Activated CD8-positive, alpha-beta T cell treated with anti-CD3 and anti-CD28 coated beads for 36 hours (primary cell): ENCODE measurements at regions not wholly inside any gene's neighbourhood (a gene's known extent, or its start where the extent isn't known, plus 50 kb on each side); places are given as distances from the start of the nearest gene placed in this dataset.

Experiments used
- ATAC-seq: fragments of 200-7000 bp; cut with Tn5 transposase; one replicate; pipeline ENCODE4 v1.10.0; 2021; ENCODE audit warnings: mild to moderate bottlenecking, moderate library complexity
- CTCF ChIA-PET: fragments of 350-600 bp; sonication (Branson Sonifier 250); formaldehyde crosslinking; loops from one replicate; lab custom pipeline; 2021; ENCODE audit warnings: antibody characterized with exemption; lab: Charles Lee
- POLR2A ChIA-PET: fragments of 350-600 bp; sonication (Branson Sonifier 250); formaldehyde crosslinking; loops from one replicate; lab custom pipeline; 2021; ENCODE audit warnings: antibody characterized with exemption; lab: Charles Lee
- DNase-seq: peaks from one replicate; pipeline ENCODE4 v3.0.0-alpha.2; 2020
- H3K27ac Mint-ChIP-seq: one replicate; pipeline ENCODE4 v1.8.0; 2021; ENCODE audit warnings: mild to moderate bottlenecking, mixed read lengths
- H3K27me3 Mint-ChIP-seq: one replicate; pipeline ENCODE4 v1.8.0; 2021; ENCODE audit warnings: mixed read lengths
- H3K36me3 Mint-ChIP-seq: one replicate; pipeline ENCODE4 v1.8.0; 2021; ENCODE audit warnings: low read depth, mixed read lengths
- H3K4me1 Mint-ChIP-seq: one replicate; pipeline ENCODE4 v1.8.0; 2021; ENCODE audit warnings: low read depth, mixed read lengths
- H3K4me3 Mint-ChIP-seq: one replicate; pipeline ENCODE4 v1.8.0; 2021; ENCODE audit warnings: mild to moderate bottlenecking, moderate library complexity, mixed read lengths
- H3K9me3 Mint-ChIP-seq: one replicate; pipeline ENCODE4 v1.8.0; 2021; ENCODE audit warnings: mixed read lengths
- intact Hi-C: fragments of 100-400 bp; cut with micrococcal nuclease; formaldehyde crosslinking; loops from one replicate; pipeline ENCODE4 v1.10.0; 2022
- TF ChIP-seq, protein P1 (sequence below): fragments of 200-600 bp; IDR thresholded peaks from one replicate; pipeline ENCODE4 v1.8.0; 2022; ENCODE audit warnings: antibody characterized with exemption, mild to moderate bottlenecking

DNA sequence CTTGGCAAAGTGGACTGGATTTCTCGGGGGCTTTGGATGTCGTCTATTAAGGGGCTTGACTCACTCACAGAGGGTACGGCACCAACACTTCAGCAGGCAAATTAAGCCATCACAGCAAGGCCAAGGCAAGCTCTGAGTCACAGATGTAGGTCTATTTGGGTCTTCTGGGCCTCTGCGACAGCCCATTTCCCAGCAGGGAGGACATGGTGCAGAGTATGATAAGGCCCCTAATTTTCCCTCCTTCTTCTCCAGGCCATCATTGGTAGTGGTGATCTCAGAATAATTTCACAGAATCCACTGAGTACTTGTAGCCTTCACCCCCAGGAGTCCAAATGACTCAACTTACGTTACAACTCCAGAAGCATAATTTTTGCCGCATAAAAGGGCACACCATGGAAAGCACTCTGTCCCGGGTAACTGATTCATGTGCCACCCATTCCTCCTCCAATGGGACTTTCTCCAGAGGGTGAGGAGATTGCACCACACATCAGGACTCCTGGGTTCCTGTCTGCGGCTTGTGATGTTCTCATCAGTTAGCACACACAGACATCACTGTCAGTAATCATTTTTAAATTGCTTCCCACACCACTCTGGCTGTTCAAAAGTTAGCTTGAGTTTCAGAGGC is 164.9 kb downstream of the TXNL1 start:
- no peaks in the 10 kb centered on the region for H3K36me3 Mint-ChIP-seq
- no peak for ATAC-seq
- no peaks in the 10 kb centered on the region for H3K9me3 Mint-ChIP-seq
- no peak overlapping the region for H3K27ac Mint-ChIP-seq
- no peaks in the 10 kb centered on the region for H3K27me3 Mint-ChIP-seq
- TF ChIP-seq, protein P1, sequence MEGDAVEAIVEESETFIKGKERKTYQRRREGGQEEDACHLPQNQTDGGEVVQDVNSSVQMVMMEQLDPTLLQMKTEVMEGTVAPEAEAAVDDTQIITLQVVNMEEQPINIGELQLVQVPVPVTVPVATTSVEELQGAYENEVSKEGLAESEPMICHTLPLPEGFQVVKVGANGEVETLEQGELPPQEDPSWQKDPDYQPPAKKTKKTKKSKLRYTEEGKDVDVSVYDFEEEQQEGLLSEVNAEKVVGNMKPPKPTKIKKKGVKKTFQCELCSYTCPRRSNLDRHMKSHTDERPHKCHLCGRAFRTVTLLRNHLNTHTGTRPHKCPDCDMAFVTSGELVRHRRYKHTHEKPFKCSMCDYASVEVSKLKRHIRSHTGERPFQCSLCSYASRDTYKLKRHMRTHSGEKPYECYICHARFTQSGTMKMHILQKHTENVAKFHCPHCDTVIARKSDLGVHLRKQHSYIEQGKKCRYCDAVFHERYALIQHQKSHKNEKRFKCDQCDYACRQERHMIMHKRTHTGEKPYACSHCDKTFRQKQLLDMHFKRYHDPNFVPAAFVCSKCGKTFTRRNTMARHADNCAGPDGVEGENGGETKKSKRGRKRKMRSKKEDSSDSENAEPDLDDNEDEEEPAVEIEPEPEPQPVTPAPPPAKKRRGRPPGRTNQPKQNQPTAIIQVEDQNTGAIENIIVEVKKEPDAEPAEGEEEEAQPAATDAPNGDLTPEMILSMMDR, result no peak
- no peaks in the 10 kb centered on the region for H3K4me1 Mint-ChIP-seq
- no peak overlapping the region for H3K4me3 Mint-ChIP-seq
- no peak for DNase-seq
- CTCF ChIA-PET, result no interaction called here
- intact Hi-C loops, result no loop called here
- POLR2A ChIA-PET, result no interaction called here

DNA sequence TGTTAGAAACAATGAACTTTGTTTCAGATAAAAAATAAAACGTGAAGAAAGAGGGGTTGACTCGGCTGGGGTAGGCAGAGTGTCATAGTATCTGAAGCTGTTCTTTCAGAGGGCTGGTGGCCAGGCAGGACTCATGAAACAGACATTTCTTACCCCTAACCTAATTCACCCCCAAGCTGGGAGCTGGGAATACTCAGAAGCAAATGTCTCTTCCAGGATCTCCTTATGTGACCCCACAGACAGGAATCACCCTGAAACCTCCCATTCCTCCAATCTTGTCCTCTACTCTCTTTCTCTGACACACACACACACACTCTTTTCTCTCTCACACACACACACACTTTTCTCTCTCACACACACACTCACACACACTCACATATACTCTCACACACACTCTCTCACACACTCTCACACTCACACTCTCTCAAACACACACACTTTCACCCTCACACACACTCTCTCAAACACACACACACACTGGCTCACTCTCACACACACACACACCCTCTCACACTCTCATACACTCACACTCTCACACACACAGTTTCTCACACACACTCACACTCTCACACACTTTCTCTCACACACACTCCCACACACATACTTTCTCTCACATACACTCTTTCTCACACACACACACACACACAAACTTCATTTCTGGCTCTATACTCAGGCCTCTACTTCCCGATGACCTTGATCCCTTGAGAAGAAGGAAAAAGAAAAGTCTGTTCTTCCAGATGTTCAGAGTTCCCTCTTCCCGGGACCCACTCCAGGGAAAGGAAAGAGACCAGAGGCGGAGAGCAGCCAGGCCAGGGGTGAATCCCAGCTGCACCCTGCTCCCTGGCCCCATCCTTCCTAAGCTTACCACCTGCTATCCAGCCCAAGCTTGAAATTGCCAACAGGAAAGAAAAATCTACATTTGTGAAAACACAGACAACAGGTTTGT is 167.7 kb downstream of the TXNL1 start:
- Mint-ChIP-seq H3K4me3 (no peak overlapping the region), H3K27me3 (no peaks in the 10 kb centered on the region), H3K27ac (no peak overlapping the region), H3K36me3 (no peaks in the 10 kb centered on the region), H3K9me3 (peaks cover 4% of the 10 kb centered on the region), H3K4me1 (no peaks in the 10 kb centered on the region)
- intact Hi-C loops, result no loop called here
- POLR2A ChIA-PET, result no interaction called here
- TF ChIP-seq, protein P1, result no peak
- CTCF ChIA-PET, result no interaction called here
- ATAC-seq, result no peak
- DNase-seq, result no peak

DNA sequence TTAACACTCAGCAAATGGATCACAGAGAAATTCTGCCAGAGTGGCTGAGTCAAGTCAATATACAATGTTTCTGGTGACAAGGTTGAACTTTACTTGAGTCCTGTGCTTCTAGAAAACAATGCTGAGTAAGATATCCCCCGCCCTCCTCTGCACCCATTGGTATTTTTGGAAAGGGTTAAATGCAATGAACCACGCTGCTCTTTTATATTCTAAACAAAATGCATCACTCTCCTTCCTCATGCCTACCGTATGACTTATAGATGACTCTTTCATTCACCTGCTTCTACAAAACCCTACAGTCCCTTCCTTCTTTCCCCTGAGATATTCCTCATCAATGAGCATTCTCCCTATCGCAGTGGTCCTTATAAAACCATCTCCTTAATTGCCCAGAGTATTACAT is 168.8 kb downstream of the TXNL1 start:
- ATAC-seq, result no peak
- Mint-ChIP-seq H3K27ac (no peak overlapping the region), H3K36me3 (no peaks in the 10 kb centered on the region), H3K9me3 (peaks cover 9% of the 10 kb centered on the region), H3K4me1 (no peaks in the 10 kb centered on the region), H3K4me3 (no peak overlapping the region), H3K27me3 (no peaks in the 10 kb centered on the region)
- TF ChIP-seq, protein P1, result no peak
- POLR2A ChIA-PET, result no interaction called here
- DNase-seq, result no peak
- CTCF ChIA-PET, result no interaction called here
- intact Hi-C loops, result no loop called here

DNA sequence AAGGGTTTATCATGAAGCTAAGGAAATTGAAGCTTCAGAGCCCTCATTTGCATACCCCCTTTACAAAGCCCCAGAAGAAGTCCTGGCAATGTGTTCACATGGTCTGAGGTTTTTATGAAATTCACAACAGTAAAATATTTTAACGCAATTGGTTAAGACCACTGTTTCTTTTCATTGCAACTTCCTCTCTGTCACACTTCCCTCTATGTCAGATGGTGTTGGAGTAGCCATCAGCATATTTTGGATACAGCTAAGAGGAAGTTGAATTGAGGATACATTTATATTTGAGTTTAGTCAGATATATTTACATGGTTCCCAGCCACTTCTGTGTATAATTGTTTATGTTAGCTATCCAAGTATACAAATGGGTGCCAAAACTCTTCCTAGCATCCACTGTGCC is 170.0 kb downstream of the TXNL1 start:
- Mint-ChIP-seq H3K9me3 (peaks cover 11% of the 10 kb centered on the region), H3K27me3 (peaks cover 2% of the 10 kb centered on the region), H3K27ac (no peak overlapping the region), H3K4me3 (no peak overlapping the region), H3K36me3 (no peaks in the 10 kb centered on the region), H3K4me1 (no peaks in the 10 kb centered on the region)
- intact Hi-C loops, result no loop called here
- CTCF ChIA-PET, result no interaction called here
- POLR2A ChIA-PET, result no interaction called here
- ATAC-seq (no peak), DNase-seq (no peak)
- TF ChIP-seq, protein P1, result no peak

DNA sequence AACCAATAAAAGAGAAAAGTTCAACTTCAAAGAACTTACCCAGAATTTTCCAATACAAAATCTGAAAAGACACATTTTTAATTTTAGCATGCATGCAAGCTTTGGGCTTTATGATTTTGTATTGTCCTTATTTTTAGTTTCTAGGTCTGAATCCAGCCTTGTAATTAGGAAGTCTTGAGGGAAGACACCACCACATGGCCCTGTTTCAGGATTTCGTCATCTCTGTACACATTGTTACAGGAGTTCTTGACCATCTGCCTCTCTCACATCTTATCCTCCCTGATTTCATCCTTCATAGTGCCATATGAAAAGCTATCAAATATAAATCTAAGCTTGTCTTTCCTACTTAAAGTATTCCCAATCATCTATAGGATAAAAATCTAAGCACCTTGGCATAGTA is 176.1 kb downstream of the TXNL1 start:
- Mint-ChIP-seq H3K27ac (no peak overlapping the region), H3K4me3 (no peak overlapping the region), H3K9me3 (peaks cover 15% of the 10 kb centered on the region), H3K4me1 (no peaks in the 10 kb centered on the region), H3K27me3 (peaks cover 8% of the 10 kb centered on the region), H3K36me3 (no peaks in the 10 kb centered on the region)
- DNase-seq (no peak), ATAC-seq (no peak)
- ChIA-PET CTCF (no interaction called here), POLR2A (interaction anchor here (0.6 kb wide), 1 partner anchor 110 kb away, joined by 3 read pairs; no protein-coding TSS in a partner anchor)
- TF ChIP-seq, protein P1, result no peak
- intact Hi-C loops, result no loop called here
